Activated CD4-positive, alpha-beta T cell treated with anti-CD3 and anti-CD28 coated beads for 36 hours (primary cell): ENCODE measurements at regions not wholly inside any gene's neighbourhood (a gene's known extent, or its start where the extent isn't known, plus 50 kb on each side); places are given as distances from the start of the nearest gene placed in this dataset.

Experiments
- ATAC-seq: fragments of 200-7000 bp; cut with Tn5 transposase; one replicate; pipeline ENCODE4 v1.10.0; 2021; ENCODE audit warnings: mild to moderate bottlenecking, moderate library complexity
- CTCF ChIA-PET: fragments of 350-600 bp; sonication (Branson Sonifier 250); formaldehyde crosslinking; loops from one replicate; lab custom pipeline; 2021; ENCODE audit warnings: antibody characterized with exemption; lab: Charles Lee
- POLR2A ChIA-PET: fragments of 350-600 bp; sonication (Branson Sonifier 250); formaldehyde crosslinking; loops from one replicate; lab custom pipeline; 2021; ENCODE audit warnings: antibody characterized with exemption, inconsistent platforms; lab: Charles Lee
- DNase-seq: peaks from one replicate; pipeline ENCODE4 v3.0.0-alpha.2; 2020
- H3K27ac Mint-ChIP-seq: one replicate; pipeline ENCODE4 v1.8.0; 2021; ENCODE audit warnings: mixed read lengths
- H3K27me3 Mint-ChIP-seq: one replicate; pipeline ENCODE4 v1.8.0; 2021; ENCODE audit warnings: mixed read lengths
- H3K36me3 Mint-ChIP-seq: one replicate; pipeline ENCODE4 v1.8.0; 2021; ENCODE audit warnings: low read depth, mixed read lengths
- H3K4me1 Mint-ChIP-seq: one replicate; pipeline ENCODE4 v1.8.0; 2021; ENCODE audit warnings: mixed read lengths
- H3K4me3 Mint-ChIP-seq: one replicate; pipeline ENCODE4 v1.8.0; 2021; ENCODE audit warnings: mild to moderate bottlenecking, moderate library complexity, mixed read lengths
- H3K9me3 Mint-ChIP-seq: one replicate; pipeline ENCODE4 v1.8.0; 2021; ENCODE audit warnings: low read depth, mixed read lengths
- intact Hi-C, 2 experiments: fragments of 100-400 bp; cut with DNase I in 1 of 2; cut with micrococcal nuclease in 1 of 2; formaldehyde crosslinking; loops; one replicate each; pipeline versions ENCODE4 v1.14.2 to v1.15.1; 2022 to 2024; cut with DNase I, micrococcal nuclease

DNA sequence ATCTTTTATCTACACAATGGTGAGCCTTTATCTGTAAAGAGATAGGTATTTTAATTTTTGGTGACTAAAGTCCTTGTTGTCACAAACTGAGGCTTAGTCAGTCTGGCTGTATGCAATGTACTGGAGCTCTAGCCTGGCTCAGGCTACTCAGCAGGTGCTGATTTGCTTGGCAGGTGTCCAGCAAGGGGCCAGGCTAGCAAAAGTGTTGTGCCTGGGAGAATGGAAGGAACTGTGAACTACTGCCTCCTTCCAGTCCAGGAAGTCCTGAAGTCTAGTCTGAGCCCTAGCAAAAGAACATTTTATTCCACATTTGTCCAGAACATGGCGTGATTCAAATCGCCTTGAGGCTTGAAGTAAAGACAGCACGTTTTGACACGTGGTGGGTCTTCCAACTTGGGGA, 260.5 kb downstream of the CCDC85A start:
- ChIA-PET POLR2A (interaction anchor here (0.6 kb wide), 2 partner anchors 38 to 435 kb away, joined by 3 to 4 read pairs; no protein-coding TSS in a partner anchor), CTCF (no interaction called here)
- H3K36me3 Mint-ChIP-seq = no peaks in the 10 kb centered on the region
- no peak for ATAC-seq
- H3K4me1 Mint-ChIP-seq = no peaks in the 10 kb centered on the region
- DNase-seq = no peak
- H3K9me3 Mint-ChIP-seq = peaks cover 1% of the 10 kb centered on the region
- intact Hi-C loops = no loop called here
- no peak overlapping the region for H3K27ac Mint-ChIP-seq
- H3K4me3 Mint-ChIP-seq = no peak overlapping the region
- no peaks in the 10 kb centered on the region for H3K27me3 Mint-ChIP-seq

DNA sequence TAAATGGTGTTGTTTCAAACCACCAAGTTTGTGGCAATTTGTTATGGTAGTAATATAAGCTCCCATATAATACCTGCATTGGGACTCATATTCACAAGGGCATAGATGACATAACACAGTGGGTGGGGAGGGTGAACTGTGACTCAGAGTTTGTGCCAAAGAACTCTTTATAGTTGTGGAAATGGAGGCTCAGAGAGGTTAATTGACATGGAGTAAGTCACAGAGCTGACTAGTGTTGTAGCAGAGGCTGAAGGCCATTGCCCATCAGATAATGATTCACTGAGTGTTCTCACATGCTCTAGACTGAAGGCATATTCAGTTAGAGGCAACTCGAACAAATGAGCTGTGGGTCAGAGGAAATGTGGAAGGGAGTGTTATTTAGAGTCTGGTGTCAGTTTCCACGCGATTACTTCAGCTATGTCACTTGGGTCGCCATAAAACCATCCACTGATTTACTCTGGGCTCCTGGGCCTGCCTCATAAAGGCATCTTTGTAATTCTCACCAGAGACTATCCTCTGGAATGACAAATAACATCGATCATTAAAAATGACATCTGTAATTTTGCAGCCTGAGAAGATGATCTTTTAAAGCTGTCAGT, 264.7 kb downstream of the CCDC85A start:
- ChIA-PET CTCF (interaction anchor here (0.7 kb wide), 2 partner anchors 201 to 1905 kb away, joined by 3 read pairs; no protein-coding TSS in a partner anchor), POLR2A (no interaction called here)
- Mint-ChIP-seq H3K9me3 (peaks cover 3% of the 10 kb centered on the region), H3K4me3 (no peak overlapping the region), H3K27me3 (no peaks in the 10 kb centered on the region), H3K4me1 (no peaks in the 10 kb centered on the region), H3K36me3 (no peaks in the 10 kb centered on the region), H3K27ac (no peak overlapping the region)
- no peak for DNase-seq
- no peak for ATAC-seq
- intact Hi-C loops = no loop called here

- ATAC-seq (no peak), DNase-seq (no peak)
- Mint-ChIP-seq H3K27me3 (no peaks in the 10 kb centered on the region), H3K4me3 (no peak overlapping the region), H3K4me1 (no peaks in the 10 kb centered on the region), H3K27ac (no peak overlapping the region), H3K9me3 (peaks cover 3% of the 10 kb centered on the region), H3K36me3 (no peaks in the 10 kb centered on the region)
- POLR2A ChIA-PET = no interaction called here
- intact Hi-C loops = no loop called here
- CTCF ChIA-PET = interaction anchor here (0.7 kb wide), 1 partner anchor 1904 kb away, joined by 3 read pairs; no protein-coding TSS in a partner anchor
Observed at GRCh38 chr2:56449002-56449431, 265.2 kb downstream of the CCDC85A start.

DNA sequence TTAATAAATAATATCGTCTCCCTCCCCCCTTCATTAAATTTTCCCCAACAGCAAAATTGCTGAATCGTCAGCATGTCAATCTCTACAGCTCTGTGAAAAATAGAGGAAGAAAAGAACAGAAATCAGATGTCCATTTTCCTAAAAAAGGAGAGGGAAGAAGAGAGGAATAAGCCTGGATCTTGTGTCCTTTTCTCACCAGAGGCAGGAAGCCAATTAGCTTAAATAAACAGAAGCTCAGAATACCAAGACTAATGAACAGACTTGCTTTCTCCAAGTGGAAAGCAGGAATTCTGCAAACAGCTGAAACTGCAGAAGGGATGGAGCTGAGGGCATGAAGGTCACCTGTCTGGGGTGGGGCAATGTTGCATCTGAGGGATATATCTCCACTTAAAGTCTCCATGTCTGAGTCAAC, 265.7 kb downstream of the CCDC85A start:
- Mint-ChIP-seq H3K9me3 (peaks cover 3% of the 10 kb centered on the region), H3K27me3 (no peaks in the 10 kb centered on the region), H3K36me3 (no peaks in the 10 kb centered on the region), H3K27ac (no peak overlapping the region), H3K4me3 (no peak overlapping the region), H3K4me1 (no peaks in the 10 kb centered on the region)
- DNase-seq (no peak), ATAC-seq (no peak)
- intact Hi-C loops = no loop called here
- ChIA-PET CTCF (interaction anchor here (0.8 kb wide), 1 partner anchor 340 kb away, joined by 3 read pairs; no protein-coding TSS in a partner anchor), POLR2A (no interaction called here)

DNA sequence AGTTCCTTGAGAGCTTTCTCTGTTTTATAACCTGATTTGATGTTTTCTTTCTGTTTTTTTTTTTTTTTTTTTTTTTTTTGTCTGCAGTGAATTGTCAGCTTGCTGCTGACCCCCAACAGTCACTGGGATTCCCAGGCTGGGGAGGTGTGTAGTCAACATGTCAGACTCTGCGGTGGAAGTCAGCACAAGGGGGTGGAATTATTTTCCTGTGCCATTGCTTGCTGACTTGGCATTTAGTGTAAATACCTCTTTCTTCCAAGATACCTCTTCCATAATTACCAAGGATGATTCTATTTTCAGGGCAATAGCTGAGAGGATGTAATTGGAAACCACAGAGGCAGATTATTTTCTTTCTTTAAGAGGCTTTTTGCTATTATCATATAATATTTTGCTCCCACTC, 266.3 kb downstream of the CCDC85A start:
- H3K9me3 Mint-ChIP-seq = peaks cover 3% of the 10 kb centered on the region
- ChIA-PET CTCF (interaction anchor here (0.8 kb wide), 1 partner anchor 340 kb away, joined by 3 read pairs; no protein-coding TSS in a partner anchor), POLR2A (no interaction called here)
- intact Hi-C loops = loop anchor here in 1 of 2 experiments (2.0 kb wide), 1 partner anchor 21 kb away; no protein-coding TSS in a partner anchor
- DNase-seq = no peak
- no peak overlapping the region for H3K27ac Mint-ChIP-seq
- no peaks in the 10 kb centered on the region for H3K27me3 Mint-ChIP-seq
- no peak overlapping the region for H3K4me3 Mint-ChIP-seq
- no peaks in the 10 kb centered on the region for H3K4me1 Mint-ChIP-seq
- no peaks in the 10 kb centered on the region for H3K36me3 Mint-ChIP-seq
- ATAC-seq = no peak

DNA sequence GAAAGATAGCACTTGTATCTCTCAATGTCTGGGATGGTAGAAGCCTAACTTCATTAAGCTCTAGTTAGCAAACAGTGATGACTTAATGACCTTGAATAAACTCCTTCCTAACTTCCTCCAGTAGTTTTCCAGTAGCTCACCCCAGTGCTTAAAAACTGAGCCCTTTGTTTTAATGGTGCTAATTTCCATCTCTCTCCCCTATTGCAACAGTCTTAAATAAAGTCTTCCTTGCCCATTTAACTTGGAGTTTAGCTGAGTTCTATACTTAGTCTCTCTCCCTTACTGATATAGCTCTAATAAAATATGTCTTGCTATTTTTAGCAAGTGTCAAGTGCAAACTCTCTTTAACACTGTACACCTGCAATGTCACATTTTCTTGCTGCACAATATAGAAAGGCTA, 267.0 kb downstream of the CCDC85A start:
- ATAC-seq = no peak

DNA sequence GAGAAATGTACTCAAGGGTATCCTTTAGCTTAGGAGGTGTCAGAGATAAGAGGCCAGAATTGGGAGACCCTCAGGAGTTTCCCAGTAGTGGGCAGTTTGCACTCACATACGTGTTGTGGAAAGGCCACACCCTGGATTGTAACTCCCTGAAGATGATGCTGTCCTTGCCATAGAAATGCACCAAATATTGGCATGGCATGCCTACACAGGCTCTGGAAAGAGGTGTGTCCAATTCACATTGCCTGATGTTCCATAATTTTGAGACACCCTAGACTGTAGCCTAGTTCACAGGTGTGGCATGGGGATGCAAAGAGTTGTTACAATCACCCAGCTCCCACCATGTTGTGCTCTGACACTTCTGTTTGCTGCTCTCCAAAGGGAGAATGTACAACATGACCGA, 271.9 kb downstream of the CCDC85A start:
- no peaks in the 10 kb centered on the region for H3K4me1 Mint-ChIP-seq
- H3K27ac Mint-ChIP-seq = no peak overlapping the region
- no peaks in the 10 kb centered on the region for H3K36me3 Mint-ChIP-seq
- DNase-seq (no peak), ATAC-seq (no peak)
- intact Hi-C loops = no loop called here
- peaks cover 3% of the 10 kb centered on the region for H3K9me3 Mint-ChIP-seq
- CTCF ChIA-PET = no interaction called here
- POLR2A ChIA-PET = no interaction called here
- no peaks in the 10 kb centered on the region for H3K27me3 Mint-ChIP-seq
- H3K4me3 Mint-ChIP-seq = no peak overlapping the region

More for the DNA sequence above, 267.0 kb downstream of the CCDC85A start:
- Mint-ChIP-seq H3K4me1 (no peaks in the 10 kb centered on the region), H3K36me3 (no peaks in the 10 kb centered on the region), H3K27me3 (no peaks in the 10 kb centered on the region), H3K27ac (no peak overlapping the region), H3K4me3 (no peak overlapping the region), H3K9me3 (peaks cover 3% of the 10 kb centered on the region)
- CTCF ChIA-PET = no interaction called here
- POLR2A ChIA-PET = no interaction called here
- no peak for DNase-seq
- intact Hi-C loops = loop anchor here in 1 of 2 experiments (2.0 kb wide), 1 partner anchor 20 kb away; no protein-coding TSS in a partner anchor

DNA sequence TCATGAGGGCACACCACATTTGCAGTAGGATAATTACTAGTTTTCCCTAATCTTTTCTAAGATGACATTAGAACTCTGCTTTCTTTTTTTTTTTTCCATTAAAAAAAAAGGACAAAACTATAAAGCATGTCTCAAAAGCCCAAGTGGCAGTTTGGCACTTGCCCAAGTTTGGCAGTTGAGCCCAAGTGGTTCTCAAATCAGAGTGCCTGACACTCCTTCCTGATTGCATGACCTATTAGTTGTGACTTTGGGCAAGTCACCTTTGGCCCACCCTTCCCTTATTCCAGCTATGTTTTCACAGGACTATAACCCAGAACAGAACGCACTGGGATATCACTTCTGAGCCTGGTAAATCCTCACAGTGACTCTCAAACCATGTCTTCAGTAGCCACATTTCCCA, 273.0 kb downstream of the CCDC85A start:
- POLR2A ChIA-PET = no interaction called here
- CTCF ChIA-PET = no interaction called here
- ATAC-seq (no peak), DNase-seq (no peak)
- H3K4me1 Mint-ChIP-seq = no peaks in the 10 kb centered on the region
- no peak overlapping the region for H3K4me3 Mint-ChIP-seq
- no peak overlapping the region for H3K27ac Mint-ChIP-seq
- intact Hi-C loops = no loop called here
- H3K9me3 Mint-ChIP-seq = no peaks in the 10 kb centered on the region
- no peaks in the 10 kb centered on the region for H3K27me3 Mint-ChIP-seq
- no peaks in the 10 kb centered on the region for H3K36me3 Mint-ChIP-seq

DNA sequence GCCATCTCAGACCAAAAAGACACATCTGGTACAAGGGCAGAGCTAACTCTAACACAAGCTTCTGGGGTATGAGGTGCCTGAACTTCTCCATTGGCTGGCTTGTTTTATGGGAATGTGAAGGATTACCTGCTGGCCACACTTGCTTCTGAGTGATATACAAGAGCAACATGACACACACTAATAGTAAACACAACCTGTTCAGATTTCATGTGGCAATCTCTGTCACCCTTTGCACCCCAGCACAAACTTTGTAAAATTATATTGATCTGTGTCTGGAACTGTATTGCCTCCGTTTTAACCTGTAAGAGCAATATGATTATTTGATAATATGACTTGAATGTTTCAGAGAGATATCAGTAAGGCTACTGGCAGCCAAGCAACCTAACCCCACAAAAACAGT, 276.7 kb downstream of the CCDC85A start:
- POLR2A ChIA-PET = no interaction called here
- Mint-ChIP-seq H3K27me3 (no peaks in the 10 kb centered on the region), H3K27ac (no peak overlapping the region), H3K4me1 (no peaks in the 10 kb centered on the region), H3K36me3 (no peaks in the 10 kb centered on the region), H3K9me3 (peaks cover 7% of the 10 kb centered on the region), H3K4me3 (no peak overlapping the region)
- DNase-seq = no peak
- CTCF ChIA-PET = no interaction called here
- no peak for ATAC-seq
- intact Hi-C loops = no loop called here

DNA sequence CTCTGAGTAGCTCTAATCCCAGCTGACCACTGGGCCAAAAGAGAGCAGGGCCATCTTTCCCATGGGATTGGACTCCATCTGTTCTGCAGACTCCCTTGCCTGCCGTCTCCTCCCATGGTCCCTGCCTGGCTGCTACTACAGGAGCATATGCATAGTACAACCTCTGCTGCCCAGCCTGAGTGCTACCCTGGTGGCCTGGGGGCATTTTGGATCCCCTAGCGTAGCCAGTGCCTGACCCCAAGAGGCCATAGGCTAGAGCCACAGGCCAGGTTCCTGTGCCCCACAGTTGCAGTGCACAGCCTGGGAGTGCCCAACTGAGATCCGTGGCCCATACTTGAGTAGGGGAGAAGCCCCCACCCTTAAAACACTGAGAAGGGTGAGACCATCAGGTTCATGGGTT, 280.3 kb downstream of the CCDC85A start:
- no peaks in the 10 kb centered on the region for H3K4me1 Mint-ChIP-seq
- H3K4me3 Mint-ChIP-seq = no peak overlapping the region
- DNase-seq = no peak
- H3K27ac Mint-ChIP-seq = no peak overlapping the region
- H3K27me3 Mint-ChIP-seq = no peaks in the 10 kb centered on the region
- H3K9me3 Mint-ChIP-seq = peaks cover 7% of the 10 kb centered on the region
- intact Hi-C loops = no loop called here
- ChIA-PET CTCF (no interaction called here), POLR2A (no interaction called here)
- ATAC-seq = no peak
- H3K36me3 Mint-ChIP-seq = no peaks in the 10 kb centered on the region

GRCh38 chr2:56464613-56465012, 280.8 kb downstream of the CCDC85A start:
- POLR2A ChIA-PET = no interaction called here
- DNase-seq (no peak), ATAC-seq (no peak)
- intact Hi-C loops = no loop called here
- H3K9me3 Mint-ChIP-seq = peaks cover 7% of the 10 kb centered on the region
- no peaks in the 10 kb centered on the region for H3K36me3 Mint-ChIP-seq
- no peaks in the 10 kb centered on the region for H3K4me1 Mint-ChIP-seq
- H3K27ac Mint-ChIP-seq = no peak overlapping the region
- H3K27me3 Mint-ChIP-seq = no peaks in the 10 kb centered on the region
- CTCF ChIA-PET = no interaction called here
- H3K4me3 Mint-ChIP-seq = no peak overlapping the region

DNA sequence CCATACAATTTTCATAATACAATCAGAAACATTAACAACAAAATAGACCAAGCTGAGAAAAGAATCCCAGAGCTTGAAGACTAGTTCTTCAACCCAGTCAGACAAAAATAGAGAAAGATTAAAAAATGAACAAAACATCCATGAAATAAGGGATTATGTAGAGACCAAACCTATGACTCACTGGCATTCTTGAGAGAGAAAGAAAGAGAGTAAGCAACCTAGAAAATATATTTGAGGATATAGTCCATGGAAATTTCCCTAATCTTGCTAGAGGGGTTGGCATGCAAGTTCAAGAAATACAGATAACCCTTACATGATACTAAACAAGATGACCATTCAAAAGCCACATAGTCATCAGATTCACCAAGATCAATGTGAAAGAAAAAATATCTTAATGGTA, 281.7 kb downstream of the CCDC85A start:
- CTCF ChIA-PET = no interaction called here

More for the DNA sequence above, 281.7 kb downstream of the CCDC85A start:
- H3K4me1 Mint-ChIP-seq = no peaks in the 10 kb centered on the region
- no peaks in the 10 kb centered on the region for H3K27me3 Mint-ChIP-seq
- no peak for ATAC-seq
- peaks cover 7% of the 10 kb centered on the region for H3K9me3 Mint-ChIP-seq
- POLR2A ChIA-PET = no interaction called here
- no peak overlapping the region for H3K27ac Mint-ChIP-seq
- intact Hi-C loops = no loop called here
- H3K36me3 Mint-ChIP-seq = no peaks in the 10 kb centered on the region
- no peak for DNase-seq
- H3K4me3 Mint-ChIP-seq = no peak overlapping the region
